Retinal pigment epithelial cell (primary cell): ENCODE measurements at regions not wholly inside any gene's neighbourhood (a gene's known extent, or its start where the extent isn't known, plus 50 kb on each side); places are given as distances from the start of the nearest gene placed in this dataset.

Experiments
- DNase-seq: peaks from one replicate; pipeline ENCODE4 v3.0.0-alpha.2; 2010; ENCODE audit warnings: low read depth
- H3K4me3 ChIP-seq: 2 replicates; pipeline ENCODE4 v1.5.1; 2011; ENCODE audit warnings: mild to moderate bottlenecking, low read length, control low read depth, moderate library complexity
- TF ChIP-seq, protein P1 (sequence below): conservative IDR thresholded peaks from 2 replicates; pipeline ENCODE4 v1.5.1; 2011; ENCODE audit warnings: low read depth, low read length, control low read depth, inconsistent platforms

DNA sequence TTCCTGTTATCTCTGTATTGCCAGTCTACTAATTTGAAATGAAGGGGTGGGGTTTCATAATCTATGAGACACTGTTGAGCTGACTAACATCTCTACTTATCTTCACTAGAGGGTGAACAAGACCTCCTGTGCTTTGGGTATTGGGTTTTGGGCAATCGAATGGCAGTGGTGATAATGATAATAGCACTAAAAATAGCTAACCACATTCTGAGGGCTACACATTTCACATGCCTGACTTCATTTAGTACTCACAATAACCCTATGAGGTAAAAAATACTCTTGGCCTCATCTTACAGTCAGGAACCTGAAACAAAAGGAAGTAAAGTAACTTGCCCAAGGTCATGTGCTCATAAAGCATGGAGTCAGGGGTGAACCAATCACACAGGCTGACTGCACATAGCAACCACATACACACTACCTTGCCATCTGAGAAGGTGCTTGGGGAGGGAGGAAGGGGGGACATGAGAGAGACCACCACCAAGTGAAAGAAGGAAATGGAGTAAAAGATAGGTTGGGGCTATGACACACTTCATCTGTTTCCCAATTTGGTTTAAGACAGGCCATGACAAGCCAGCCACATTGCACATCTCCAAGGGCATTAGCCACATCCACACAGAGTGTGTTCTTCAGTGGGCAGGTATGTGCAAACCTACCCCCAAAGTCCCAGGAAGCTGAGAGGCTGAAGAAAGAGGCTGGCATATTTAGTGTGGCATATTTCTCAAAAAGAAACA lies 387.6 kb upstream of the DDI1 start:
- DNase-seq = no peak
- TF ChIP-seq, protein P1, sequence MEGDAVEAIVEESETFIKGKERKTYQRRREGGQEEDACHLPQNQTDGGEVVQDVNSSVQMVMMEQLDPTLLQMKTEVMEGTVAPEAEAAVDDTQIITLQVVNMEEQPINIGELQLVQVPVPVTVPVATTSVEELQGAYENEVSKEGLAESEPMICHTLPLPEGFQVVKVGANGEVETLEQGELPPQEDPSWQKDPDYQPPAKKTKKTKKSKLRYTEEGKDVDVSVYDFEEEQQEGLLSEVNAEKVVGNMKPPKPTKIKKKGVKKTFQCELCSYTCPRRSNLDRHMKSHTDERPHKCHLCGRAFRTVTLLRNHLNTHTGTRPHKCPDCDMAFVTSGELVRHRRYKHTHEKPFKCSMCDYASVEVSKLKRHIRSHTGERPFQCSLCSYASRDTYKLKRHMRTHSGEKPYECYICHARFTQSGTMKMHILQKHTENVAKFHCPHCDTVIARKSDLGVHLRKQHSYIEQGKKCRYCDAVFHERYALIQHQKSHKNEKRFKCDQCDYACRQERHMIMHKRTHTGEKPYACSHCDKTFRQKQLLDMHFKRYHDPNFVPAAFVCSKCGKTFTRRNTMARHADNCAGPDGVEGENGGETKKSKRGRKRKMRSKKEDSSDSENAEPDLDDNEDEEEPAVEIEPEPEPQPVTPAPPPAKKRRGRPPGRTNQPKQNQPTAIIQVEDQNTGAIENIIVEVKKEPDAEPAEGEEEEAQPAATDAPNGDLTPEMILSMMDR = no peak
- H3K4me3 ChIP-seq = no peak overlapping the region

DNA sequence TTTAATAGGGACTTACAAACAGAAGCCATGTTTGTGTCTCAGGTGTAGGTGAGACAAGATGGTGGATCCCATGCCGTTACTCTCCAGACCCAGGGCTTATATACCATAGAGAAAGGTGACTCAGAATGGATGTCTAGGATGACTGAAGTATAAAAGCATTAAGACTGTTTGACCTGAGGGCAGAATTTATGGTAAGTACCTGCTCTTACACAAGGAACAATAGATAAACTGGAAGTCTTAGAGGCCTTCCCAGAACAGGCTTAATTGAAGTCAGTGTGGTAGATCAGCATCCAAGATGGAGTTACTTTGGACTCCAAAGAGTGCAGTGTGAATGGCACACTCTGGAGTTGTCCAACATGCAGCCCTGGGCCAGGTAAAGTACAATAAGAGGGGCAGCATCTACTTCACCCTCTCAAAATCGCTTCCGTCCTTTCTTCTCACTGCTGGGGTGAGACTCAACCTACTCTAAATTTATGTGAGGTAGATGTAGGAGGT lies 387.0 kb upstream of the DDI1 start:
- DNase-seq = no peak
- TF ChIP-seq, protein P1 = no peak

DNA sequence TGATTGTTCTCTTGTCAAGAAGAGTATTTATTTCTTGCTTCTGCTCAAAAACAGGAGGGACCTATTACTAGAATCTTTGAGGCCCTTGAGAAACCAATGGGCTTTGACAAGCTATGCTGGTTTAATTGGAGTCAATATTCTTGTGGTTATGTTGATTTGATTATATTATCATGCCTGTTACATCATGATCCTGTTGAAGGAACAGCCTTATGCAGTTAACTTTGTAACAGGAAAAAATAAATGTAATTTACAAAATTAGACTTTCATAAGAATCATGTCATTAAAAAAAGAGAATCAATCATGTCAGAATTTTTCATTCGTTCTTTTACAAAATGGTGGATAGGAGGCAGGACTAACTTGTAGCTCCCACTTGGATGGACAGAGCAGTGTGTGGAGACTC lies 386.1 kb upstream of the DDI1 start:
- TF ChIP-seq, protein P1 = no peak
- H3K4me3 ChIP-seq = no peak overlapping the region
- DNase-seq = no peak

More for the DNA sequence above, 387.0 kb upstream of the DDI1 start:
- no peak overlapping the region for H3K4me3 ChIP-seq

DNA sequence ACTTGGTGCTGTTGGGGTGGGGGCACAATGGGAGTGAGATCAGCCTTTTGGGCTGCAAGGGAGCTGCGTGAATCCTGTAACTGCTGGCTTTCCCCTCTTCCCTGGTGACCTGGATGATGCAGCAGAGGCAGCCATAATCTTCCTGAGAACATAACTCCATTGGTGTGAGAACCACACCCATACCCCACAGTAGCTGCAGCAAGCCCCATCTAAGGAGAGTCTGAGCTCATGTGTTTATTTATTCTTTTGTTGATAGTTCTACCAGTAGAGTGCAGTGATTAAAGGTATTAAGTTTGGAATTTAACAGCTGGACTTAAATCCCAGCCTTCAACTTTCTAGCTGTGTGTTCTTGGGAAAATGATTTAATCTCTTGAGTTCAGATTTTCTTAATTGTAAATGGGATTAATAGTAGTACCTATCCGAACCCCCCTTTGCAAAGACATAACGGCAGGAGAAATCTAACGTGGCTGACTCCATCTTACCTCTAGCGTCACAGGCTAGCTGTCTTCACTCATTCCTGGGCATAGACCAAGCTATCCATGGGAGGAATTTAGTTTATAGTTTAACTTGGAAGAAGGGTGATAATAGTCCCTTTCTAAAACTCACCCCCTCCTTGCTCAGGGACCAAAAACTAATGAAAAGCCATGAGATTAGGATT lies 385.0 kb upstream of the DDI1 start:
- TF ChIP-seq, protein P1 = no peak
- peak; percentile 13 for DNase-seq

DNA sequence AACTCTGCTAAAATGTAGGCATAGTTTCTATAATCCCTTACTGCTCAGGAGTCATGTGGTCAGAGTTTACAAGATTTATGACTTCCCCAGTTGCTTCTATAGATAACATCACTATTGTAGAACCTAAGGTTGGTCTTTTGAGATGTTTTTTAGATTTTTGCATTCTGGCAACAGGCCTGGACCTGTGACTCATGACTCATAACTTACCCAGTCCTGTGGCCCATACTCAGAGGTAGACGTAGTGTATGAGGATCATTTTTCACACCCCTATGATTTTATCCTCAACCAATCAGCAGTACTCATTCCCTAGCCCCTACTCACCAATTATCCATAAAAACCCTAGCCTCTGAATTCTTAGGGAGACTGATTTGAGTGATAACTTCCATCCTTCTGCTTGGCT lies 384.4 kb upstream of the DDI1 start:
- TF ChIP-seq, protein P1 = no peak
- DNase-seq = peak; percentile 44
- no peak overlapping the region for H3K4me3 ChIP-seq

More for the DNA sequence above, 385.0 kb upstream of the DDI1 start:
- no peak overlapping the region for H3K4me3 ChIP-seq

DNA sequence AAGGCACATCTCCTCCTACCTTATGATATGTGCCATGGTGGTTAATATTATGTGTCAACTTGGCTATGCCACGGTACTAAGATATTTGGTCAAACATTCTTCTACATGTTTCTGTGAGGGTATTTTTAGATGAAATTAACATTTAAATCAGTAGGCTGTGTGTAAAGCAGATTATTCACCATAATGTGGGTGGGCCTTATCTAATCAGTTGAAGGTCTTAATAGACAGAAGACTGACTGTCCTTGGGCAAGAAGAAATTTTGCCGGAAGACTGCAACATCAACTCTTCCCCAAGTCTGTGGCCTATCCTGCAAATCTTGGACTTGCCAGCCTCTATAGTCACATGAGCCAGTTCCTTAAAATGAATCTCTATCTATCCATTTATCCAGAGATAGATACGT lies 380.1 kb upstream of the DDI1 start:
- DNase-seq = no peak
- TF ChIP-seq, protein P1 = no peak
- no peak overlapping the region for H3K4me3 ChIP-seq
